SK-N-MC (cell line): ENCODE measurements at regions not wholly inside any gene's neighbourhood (a gene's known extent, or its start where the extent isn't known, plus 50 kb on each side); places are given as distances from the start of the nearest gene placed in this dataset.

Source experiments
- DNase-seq: peaks from one replicate; pipeline ENCODE4 v3.0.0-alpha.2; 2011; ENCODE audit warnings: low read depth, low spot score
- H3K27ac ChIP-seq: fragments of 200-600 bp; sonication (generic); 2 replicates; pipeline ENCODE4 v1.5.1; 2016; ENCODE audit warnings: mixed run types
- H3K36me3 ChIP-seq: fragments of 200-600 bp; sonication (generic); 2 replicates; pipeline ENCODE4 v1.6.1; 2017; ENCODE audit warnings: antibody characterized with exemption, low read length, mixed read lengths; ENCODE audit not compliant: insufficient read depth
- H3K4me3 ChIP-seq: fragments of 200-600 bp; sonication (generic); 2 replicates; pipeline ENCODE4 v1.5.1; 2016
- H3K9ac ChIP-seq: fragments of 200-600 bp; sonication (generic); 2 replicates; pipeline ENCODE4 v1.8.0; 2017; ENCODE audit warnings: mixed run types, mixed read lengths; ENCODE audit not compliant: insufficient read length
- H3K9me3 ChIP-seq: fragments of 200-600 bp; sonication (generic); 2 replicates; pipeline ENCODE4 v1.6.1; 2017; ENCODE audit warnings: low read depth, mild to moderate bottlenecking, antibody characterized with exemption, low read length, moderate library complexity, mixed read lengths
- EZH2 ChIP-seq: fragments of 200-600 bp; sonication (generic); IDR thresholded peaks from one replicate; pipeline ENCODE4 v1.6.1; 2017; ENCODE audit warnings: antibody characterized with exemption
- FOXP2 ChIP-seq: optimal IDR thresholded peaks from 2 replicates; pipeline ENCODE3; 2011; ENCODE audit warnings: mild to moderate bottlenecking, moderate library complexity; ENCODE audit not compliant: insufficient read depth; ENCODE audit errors: extremely low read length, control extremely low read depth
- POLR2AphosphoS5 ChIP-seq: IDR thresholded peaks from 2 replicates; pipeline ENCODE4 v1.6.1; 2012; ENCODE audit warnings: mild to moderate bottlenecking, low read depth, low read length, borderline replicate concordance

- no peaks in the 10 kb centered on the region for H3K36me3 ChIP-seq
- no peak overlapping the region for H3K9ac ChIP-seq
- H3K27ac ChIP-seq, result no peak overlapping the region
- TF ChIP-seq POLR2AphosphoS5, result no peak
- no peak for TF ChIP-seq FOXP2
- TF ChIP-seq EZH2, result no peak
- H3K9me3 ChIP-seq, result no peaks in the 10 kb centered on the region
- H3K4me3 ChIP-seq, result no peak overlapping the region
- no peak for DNase-seq
Observed at GRCh38 chr20:40314278-40314677, 374.8 kb downstream of the MAFB start.

DNA sequence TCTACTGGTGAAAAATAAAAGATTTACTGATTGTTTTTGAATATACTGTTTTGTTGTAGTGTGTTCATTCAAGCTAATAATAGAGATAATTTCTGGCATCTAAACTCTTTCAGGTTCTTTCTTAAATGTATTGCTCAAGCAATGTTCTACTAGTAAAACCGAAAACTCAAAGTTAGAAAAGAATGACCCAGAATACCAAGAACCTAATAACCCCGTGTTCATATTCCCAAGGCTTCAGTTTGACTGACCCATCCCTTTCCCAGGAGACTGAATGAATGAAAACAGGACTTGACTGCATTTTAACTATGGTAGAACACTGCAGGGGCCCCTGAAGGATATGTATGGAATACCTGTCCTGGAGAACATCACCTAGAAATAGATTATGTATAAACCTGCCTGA lies 375.3 kb downstream of the MAFB start:
- no peak overlapping the region for H3K9ac ChIP-seq
- no peaks in the 10 kb centered on the region for H3K36me3 ChIP-seq
- no peak for TF ChIP-seq EZH2
- TF ChIP-seq FOXP2, result no peak
- TF ChIP-seq POLR2AphosphoS5, result no peak
- no peaks in the 10 kb centered on the region for H3K9me3 ChIP-seq
- no peak overlapping the region for H3K4me3 ChIP-seq
- DNase-seq, result no peak
- no peak overlapping the region for H3K27ac ChIP-seq

DNA sequence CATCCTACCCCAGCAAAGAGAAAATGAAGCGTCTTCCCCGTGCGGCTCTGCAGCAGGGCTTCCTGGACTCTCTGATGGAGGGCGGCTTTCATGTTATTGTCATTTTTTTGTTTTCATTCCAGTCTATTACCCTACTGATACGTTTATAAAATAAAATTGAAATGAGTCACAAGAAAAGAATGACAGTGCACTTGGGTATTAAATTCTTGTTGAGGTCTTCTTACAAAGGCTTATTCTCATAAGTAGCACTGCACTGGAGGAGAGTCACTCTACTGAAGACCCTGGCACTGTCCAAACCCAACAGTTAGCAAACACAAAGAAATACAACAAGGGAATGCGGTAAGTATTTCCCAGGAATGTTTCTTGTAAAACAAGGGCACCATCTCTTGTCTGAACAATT lies 379.3 kb downstream of the MAFB start:
- no peak for TF ChIP-seq EZH2
- TF ChIP-seq FOXP2, result no peak
- TF ChIP-seq POLR2AphosphoS5, result no peak

GRCh38 chr20:40307997-40308396 lies 381.0 kb downstream of the MAFB start:
- TF ChIP-seq POLR2AphosphoS5 (no peak), FOXP2 (no peak), EZH2 (no peak)
- Histone ChIP-seq H3K4me3 (no peak overlapping the region), H3K27ac (no peak overlapping the region), H3K36me3 (no peaks in the 10 kb centered on the region), H3K9me3 (no peaks in the 10 kb centered on the region), H3K9ac (no peak overlapping the region)
- no peak for DNase-seq

More for the DNA sequence above, 379.3 kb downstream of the MAFB start:
- Histone ChIP-seq H3K9ac (no peak overlapping the region), H3K4me3 (no peak overlapping the region), H3K36me3 (no peaks in the 10 kb centered on the region), H3K27ac (no peak overlapping the region), H3K9me3 (no peaks in the 10 kb centered on the region)
- no peak for DNase-seq

DNA sequence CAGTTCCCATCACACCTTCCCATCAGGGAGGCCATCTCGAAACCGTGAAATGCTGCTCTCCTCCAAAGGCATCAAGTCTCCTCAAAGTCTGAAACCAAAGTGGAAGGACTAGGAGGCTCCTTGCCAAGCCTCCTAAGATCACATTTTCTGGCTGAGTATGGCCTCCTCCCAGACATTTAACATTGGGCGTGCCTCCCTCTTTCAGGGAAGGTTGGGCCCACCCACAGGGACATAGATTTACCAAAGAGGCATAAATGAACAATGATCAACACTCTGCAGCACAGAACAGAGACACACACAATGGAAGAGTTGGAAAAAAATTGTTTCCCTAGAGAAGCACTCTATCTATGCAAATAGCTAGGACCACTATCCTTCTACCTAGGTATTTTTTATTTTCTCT lies 381.8 kb downstream of the MAFB start:
- H3K9me3 ChIP-seq, result no peaks in the 10 kb centered on the region
- no peak for TF ChIP-seq EZH2
- no peak for TF ChIP-seq POLR2AphosphoS5
- no peak for TF ChIP-seq FOXP2
- H3K36me3 ChIP-seq, result no peaks in the 10 kb centered on the region
- no peak for DNase-seq
- no peak overlapping the region for H3K9ac ChIP-seq
- no peak overlapping the region for H3K4me3 ChIP-seq
- no peak overlapping the region for H3K27ac ChIP-seq

DNA sequence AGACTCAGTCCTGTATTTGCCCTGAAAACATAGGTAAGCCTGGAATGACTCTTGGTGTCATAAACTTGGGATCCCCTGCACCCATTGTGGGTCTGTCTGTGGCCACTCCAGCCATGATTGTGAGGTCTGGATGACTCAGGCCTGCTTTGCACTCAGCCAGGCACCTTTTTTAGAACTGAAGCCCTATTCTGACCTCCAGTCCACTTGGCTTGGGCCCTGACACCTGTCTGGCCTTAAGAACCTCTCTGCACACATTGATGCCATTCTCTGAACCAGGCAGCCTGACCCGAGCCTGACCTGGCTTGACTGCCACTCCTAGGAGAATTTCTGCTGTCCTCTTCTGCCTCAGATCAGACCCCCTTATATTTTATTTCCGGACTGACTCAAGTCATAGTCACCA lies 383.7 kb downstream of the MAFB start:
- Histone ChIP-seq H3K4me3 (no peak overlapping the region), H3K9ac (no peak overlapping the region), H3K27ac (no peak overlapping the region), H3K9me3 (no peaks in the 10 kb centered on the region), H3K36me3 (no peaks in the 10 kb centered on the region)
- DNase-seq, result no peak
- TF ChIP-seq EZH2 (no peak), POLR2AphosphoS5 (no peak)

GRCh38 chr20:40304119-40304613 lies 384.9 kb downstream of the MAFB start:
- no peak for TF ChIP-seq FOXP2
- H3K9me3 ChIP-seq, result no peaks in the 10 kb centered on the region
- DNase-seq, result no peak
- no peak overlapping the region for H3K9ac ChIP-seq
- H3K27ac ChIP-seq, result no peak overlapping the region
- H3K36me3 ChIP-seq, result no peaks in the 10 kb centered on the region
- H3K4me3 ChIP-seq, result no peak overlapping the region

- TF ChIP-seq POLR2AphosphoS5, result no peak
- no peak for TF ChIP-seq FOXP2
- TF ChIP-seq EZH2, result no peak
- Histone ChIP-seq H3K4me3 (no peak overlapping the region), H3K9me3 (peaks cover 4% of the 10 kb centered on the region; the same call in 1 of the 2 replicates), H3K9ac (no peak overlapping the region), H3K27ac (no peak overlapping the region), H3K36me3 (no peaks in the 10 kb centered on the region)
- no peak for DNase-seq
Observed at GRCh38 chr20:40294747-40295146, 394.3 kb downstream of the MAFB start.

DNA sequence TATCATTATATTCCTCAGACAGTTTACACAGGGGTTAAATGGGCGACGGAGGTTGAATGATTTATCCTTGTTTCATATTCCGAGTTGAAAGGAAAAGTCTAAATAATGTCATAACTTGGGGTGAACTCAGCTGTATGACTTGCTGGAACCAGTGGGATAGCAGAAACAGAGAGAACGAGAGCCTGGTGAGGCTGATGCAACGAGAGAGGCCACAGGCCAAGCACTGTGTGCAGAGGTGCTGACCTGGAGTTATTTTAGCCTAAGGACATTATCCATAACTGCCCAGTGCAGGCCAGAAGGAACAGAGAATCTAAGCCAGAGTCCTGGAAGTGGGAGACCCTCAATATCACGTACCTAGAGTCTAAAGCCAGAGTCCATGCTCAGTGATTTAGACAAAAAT lies 394.9 kb downstream of the MAFB start:
- TF ChIP-seq POLR2AphosphoS5 (no peak), EZH2 (no peak)
- no peak for DNase-seq
- Histone ChIP-seq H3K9me3 (peaks cover 4% of the 10 kb centered on the region; the same call in 1 of the 2 replicates), H3K9ac (no peak overlapping the region), H3K4me3 (no peak overlapping the region), H3K36me3 (no peaks in the 10 kb centered on the region), H3K27ac (no peak overlapping the region)

GRCh38 chr20:40293740-40294139 lies 395.3 kb downstream of the MAFB start:
- peaks cover 4% of the 10 kb centered on the region; the same call in 1 of the 2 replicates for H3K9me3 ChIP-seq
- no peak for TF ChIP-seq EZH2
- TF ChIP-seq POLR2AphosphoS5, result no peak
- TF ChIP-seq FOXP2, result no peak
- no peaks in the 10 kb centered on the region for H3K36me3 ChIP-seq
- no peak overlapping the region for H3K9ac ChIP-seq
- DNase-seq, result no peak
- no peak overlapping the region for H3K27ac ChIP-seq
- no peak overlapping the region for H3K4me3 ChIP-seq
